Head of caudate nucleus (tissue), 42 donors: ENCODE measurements at regions not wholly inside any gene's neighbourhood (a gene's known extent, or its start where the extent isn't known, plus 50 kb on each side); places are given as distances from the start of the nearest gene placed in this dataset.
"Not testable (repeated sequence)": the region's sequence is repeated elsewhere in the genome, so short reads cannot be mapped to it uniquely, and the experiment has no call there.

Source experiments
- DNase-seq, 42 donors: peaks; one replicate each; pipeline versions ENCODE4 v3.0.0 to v3.0.0-alpha.2; 2020 to 2021; ENCODE audit warnings: mixed read lengths in 7 of 42
- intact Hi-C: fragments of 100-400 bp; cut with DNase I; formaldehyde crosslinking; loops from one replicate; pipeline ENCODE4 v1.15.0; 2022

DNA sequence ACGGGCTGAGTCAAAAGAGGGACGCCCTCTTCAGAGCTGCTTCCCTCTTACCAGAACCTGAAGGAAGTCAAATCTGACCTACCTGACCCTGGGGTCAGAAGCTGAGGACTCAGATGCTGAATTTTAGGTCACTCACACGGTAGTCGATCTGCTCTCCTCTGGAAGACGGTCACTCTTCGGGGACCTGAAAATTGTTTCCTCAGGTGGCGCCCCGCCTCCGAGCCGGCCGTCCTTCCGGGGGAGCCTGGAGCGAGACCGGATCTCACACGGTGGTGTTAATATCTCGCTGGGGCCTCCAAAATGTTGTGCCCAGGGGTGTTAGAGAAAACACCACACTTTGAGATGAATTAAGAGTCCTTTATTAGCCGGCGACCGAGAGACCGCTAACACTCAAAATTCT is 737.2 kb downstream of the SI start:
- DNase-seq: no peak
- intact Hi-C loops: no loop called here

GRCh38 chr3:164340273-164340672 is 738.0 kb downstream of the SI start:
- DNase-seq: no peak
- intact Hi-C loops: no loop called here

DNA sequence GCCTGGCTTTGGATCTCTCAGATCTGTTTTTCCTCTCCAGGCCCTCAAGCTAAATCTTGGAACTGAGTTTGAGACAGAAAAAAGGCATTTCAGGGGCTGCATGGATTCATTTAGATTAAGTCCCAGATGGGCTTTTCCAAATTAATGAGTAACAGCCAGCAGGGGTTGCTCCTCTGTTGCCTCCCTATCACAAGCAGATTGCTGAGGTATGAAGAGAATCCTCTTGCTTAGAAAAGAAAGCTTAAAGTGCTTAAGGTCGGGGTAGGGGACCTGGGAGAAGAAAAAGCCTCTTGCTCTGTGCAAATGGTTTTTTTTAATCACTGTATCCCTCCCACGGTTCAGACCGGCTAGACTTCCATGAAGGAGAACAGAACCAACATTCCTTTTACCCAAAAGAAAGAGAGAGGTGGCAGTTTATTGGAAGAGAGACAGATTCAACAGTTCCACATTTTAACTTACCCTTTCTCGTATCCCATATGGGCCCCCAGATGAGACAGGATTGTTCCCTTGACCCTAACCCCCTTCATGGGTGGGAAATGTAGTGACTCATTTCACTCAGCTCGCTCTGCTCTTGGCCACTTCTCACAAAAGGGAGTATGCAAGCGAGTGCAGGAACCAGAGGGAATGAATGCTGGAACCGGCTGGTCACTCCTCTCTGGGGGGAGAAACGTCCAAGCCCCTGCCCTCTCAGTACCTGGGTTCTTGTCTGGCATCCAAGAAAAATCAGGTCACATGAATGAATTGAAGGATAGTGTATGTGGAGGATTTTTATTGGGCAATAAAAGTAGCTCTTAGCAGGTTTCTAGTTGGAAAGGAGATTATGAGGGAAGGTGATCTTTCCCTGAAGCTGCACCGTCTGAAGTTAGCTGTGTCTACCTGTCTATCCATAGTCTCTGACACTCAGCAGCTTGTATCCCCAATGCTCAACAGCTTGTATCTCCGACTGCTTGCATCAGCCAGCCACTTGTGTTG is 745.2 kb downstream of the SI start:
- intact Hi-C loops: no loop called here
- no peak for DNase-seq

DNA sequence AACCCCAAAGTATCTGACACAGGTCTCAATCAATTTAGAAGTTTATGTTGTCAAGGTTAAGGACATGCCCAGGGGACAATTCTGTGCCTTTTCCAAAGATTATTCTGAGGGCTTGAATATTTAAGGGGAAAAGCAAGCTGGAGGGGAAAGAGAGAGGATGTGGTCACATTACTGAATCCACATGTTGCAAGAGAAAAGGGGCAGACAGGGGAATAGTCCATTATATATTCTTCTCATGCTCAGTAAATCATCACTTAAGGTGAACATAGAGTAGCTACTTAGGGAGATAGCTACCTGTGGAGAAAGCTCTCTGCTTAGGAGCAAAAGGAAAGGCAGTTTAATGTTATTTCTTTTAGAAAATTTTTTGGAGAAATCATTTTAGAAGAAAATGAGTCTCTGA is 751.6 kb downstream of the SI start:
- DNase-seq: no peak

GRCh38 chr3:164320962-164321361 is 757.3 kb downstream of the SI start:
- intact Hi-C loops: no loop called here
- DNase-seq: no peak

More for the DNA sequence above, 751.6 kb downstream of the SI start:
- intact Hi-C loops: no loop called here

GRCh38 chr3:164306042-164306441 is 772.3 kb downstream of the SI start:
- DNase-seq: no peak
- intact Hi-C loops: no loop called here

- DNase-seq: no peak
- intact Hi-C loops: no loop called here
Observed at GRCh38 chr3:164303894-164304293, 774.4 kb downstream of the SI start.

DNA sequence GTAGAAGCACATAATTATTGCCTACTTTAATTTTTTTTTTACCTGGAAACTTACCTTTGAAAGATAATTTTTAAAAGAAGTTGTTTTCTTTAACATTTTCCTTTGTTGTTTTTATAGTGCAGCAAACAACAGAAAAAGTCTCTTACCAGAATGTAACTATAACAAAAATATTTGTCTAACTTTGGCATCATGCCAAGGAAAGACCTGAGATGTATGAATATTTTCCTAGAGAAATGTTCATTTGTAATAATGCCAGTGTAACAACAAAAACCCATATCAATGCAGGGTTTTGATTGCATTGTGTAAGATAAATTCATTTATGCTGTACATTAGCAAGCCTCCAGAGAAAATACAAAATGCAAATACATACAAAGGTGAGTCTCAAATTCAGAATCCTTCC is 775.7 kb downstream of the SI start:
- DNase-seq: no peak
- intact Hi-C loops: no loop called here

- DNase-seq, intact Hi-C loops: not testable (repeated sequence)
Observed at GRCh38 chr3:164291486-164291885, 786.8 kb downstream of the SI start.

DNA sequence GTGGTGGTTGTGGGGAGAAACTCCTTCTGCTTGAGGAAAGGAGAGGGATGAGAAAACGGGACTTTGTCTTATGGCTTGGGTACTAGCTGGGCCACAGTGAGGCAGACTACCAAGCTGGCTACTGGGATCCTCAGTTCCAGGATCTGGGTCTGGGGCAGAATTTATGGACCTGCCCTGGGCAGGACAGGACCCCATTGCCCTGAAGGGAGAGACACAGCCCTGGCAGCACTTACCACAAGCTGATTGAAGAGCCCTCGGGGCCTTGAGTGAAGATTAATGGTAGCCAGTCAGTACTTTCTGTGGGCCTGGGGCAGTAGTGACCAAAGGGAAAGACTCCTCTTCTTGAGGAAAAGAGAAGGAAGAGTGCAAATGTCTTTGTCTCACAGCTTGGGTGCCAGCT is 799.7 kb downstream of the SI start:
- intact Hi-C loops: no loop called here
- no peak for DNase-seq

- intact Hi-C loops: no loop called here
Observed at GRCh38 chr3:164267053-164267452, 811.2 kb downstream of the SI start.

GRCh38 chr3:164250923-164251322 is 827.4 kb downstream of the SI start:
- DNase-seq: no peak
- intact Hi-C loops: no loop called here

More at GRCh38 chr3:164267053-164267452, 811.2 kb downstream of the SI start:
- DNase-seq: no peak

DNA sequence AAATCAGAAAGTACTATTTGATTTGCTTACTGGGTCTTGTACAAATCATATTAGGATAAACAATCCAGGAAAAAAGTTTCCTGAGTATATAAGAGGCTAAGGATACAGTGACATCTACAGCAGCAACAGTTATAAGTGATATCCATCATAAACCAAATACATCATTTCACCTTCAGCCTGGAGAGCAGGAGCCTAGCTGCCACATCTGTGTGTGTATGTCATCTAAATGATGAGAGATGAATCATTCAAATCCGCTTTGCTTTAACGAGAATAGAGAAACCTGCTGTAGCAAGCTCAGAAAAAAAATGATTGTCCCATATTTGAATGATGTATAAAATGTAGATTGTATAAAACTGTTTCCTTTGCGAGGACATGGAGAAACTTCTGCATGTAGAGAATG is 841.4 kb downstream of the SI start:
- DNase-seq: peak in 9 of 42 donors; percentile 2 to 33 (median 16)
- intact Hi-C loops: no loop called here

DNA sequence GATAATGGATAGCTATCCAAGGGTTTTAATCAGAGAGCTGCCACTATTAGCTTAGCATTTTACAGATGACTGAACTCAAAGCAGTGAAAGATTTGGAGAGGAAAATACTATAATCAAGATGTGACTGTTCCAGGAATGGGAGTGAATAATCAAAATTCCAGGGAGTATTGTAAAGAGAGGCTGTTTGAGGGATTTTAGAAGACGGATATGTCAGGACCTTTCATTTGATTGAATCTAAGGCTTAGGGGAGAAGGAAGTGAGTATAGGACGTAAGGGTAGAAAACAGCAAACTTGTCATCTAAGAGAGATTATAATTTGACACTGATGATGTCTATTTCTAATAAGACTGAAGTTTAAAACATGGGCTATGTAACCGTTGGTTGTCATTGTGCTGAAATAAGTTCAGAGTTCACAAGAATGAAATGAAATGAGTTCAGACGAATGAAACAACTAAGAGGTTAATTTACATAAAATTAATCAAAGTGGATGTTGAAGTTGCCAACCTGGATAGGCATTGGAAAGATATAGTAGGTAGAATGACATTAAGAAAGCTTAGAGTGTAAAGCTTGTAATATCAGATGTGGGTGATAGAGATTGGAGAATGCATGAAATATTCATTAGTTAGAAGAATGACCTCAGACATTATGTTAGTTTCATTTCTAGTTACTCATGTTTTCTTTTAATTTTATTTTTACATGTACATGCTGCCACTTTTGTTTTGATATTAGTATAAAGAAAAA is 842.8 kb downstream of the SI start:
- DNase-seq: no peak
- intact Hi-C loops: no loop called here

- no peak for DNase-seq
- intact Hi-C loops: no loop called here
Observed at GRCh38 chr3:164233951-164234350, 844.3 kb downstream of the SI start.

DNA sequence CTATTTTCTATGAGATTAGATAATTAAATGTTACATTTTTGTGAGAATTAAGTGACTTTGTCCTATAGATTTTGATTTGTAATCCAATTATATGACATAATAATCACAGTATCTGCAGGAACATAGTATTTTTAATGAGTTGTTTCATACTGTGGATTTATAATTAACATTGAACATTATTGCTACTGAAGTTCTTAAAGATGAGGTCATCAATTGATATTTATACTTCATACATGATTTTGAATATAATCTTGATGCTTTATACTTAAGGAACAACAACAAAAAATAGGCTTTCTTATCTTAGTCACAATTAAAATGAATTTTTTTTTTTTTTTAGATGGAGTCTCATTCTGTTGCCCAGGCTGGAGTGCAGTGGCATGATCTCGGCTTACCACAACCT is 846.6 kb downstream of the SI start:
- intact Hi-C loops: no loop called here
- DNase-seq: no peak

DNA sequence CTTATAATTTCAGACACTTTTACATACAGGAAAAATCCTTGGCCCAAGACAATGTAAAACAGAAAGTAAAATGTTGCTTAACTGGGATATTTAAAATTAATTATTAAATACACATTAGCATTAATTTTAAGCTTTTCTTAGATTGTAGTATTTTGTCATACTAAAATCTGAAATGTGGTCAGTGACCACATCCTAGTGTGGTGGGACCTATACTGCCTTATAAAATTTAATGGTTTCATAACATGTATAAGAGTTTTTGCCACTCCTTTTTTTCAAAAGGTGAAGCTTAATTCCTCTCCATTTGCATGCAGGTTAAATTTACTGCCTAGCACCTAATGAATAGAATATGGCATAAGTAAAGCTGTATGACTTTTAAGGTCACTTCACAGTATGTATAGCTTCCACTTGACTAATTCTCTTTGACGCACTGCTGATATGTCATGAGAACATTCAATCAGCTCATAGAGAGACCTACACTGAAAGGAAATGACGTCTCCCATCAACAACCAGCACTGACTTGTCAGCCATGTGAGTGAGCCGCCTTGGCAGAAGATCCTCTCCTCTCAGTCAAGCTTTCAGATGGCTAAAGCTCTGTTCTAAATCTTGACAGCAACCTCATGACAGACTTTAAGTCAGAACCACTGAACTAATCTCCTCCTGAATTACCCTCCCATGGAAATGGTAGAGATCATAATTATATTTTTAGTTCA is 847.8 kb downstream of the SI start:
- no peak for DNase-seq
- intact Hi-C loops: no loop called here

DNA sequence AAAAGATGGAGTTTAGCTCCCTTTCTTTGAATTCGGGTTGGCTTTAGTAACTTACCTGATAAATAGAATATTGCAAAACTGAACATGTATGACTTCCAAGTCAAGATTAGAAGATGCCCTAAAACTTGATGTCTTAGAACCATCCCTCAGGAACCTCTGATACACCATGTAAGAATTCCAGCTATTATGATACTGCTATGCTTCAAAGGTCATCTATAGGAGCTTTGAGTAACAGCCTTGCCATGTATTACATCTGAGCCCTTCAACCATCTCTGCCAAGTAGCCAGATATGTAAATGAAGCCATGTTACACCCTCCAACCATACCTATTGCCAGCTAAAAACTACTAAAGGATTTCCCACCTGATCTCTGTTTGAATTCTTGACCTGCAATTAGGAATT is 854.2 kb downstream of the SI start:
- no peak for DNase-seq
- intact Hi-C loops: no loop called here

DNA sequence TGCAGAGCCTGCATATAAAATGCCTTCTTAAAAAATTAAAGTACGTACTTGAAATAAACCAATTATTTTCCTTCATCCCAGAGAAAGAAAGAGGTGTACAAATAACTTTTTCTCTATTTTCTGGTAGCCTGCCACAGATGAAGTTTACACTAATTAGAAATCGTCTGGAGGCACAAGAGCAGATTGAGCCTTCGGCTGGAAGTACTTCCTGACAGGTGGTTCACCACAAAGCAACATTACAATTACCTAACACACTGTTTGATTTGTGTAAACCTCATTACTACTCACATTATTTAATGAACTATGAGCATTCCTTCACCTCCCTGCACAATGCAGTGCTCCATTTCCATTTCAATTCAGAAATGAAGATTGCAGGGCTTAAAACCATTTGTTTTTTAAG is 856.1 kb downstream of the SI start:
- intact Hi-C loops: no loop called here

DNA sequence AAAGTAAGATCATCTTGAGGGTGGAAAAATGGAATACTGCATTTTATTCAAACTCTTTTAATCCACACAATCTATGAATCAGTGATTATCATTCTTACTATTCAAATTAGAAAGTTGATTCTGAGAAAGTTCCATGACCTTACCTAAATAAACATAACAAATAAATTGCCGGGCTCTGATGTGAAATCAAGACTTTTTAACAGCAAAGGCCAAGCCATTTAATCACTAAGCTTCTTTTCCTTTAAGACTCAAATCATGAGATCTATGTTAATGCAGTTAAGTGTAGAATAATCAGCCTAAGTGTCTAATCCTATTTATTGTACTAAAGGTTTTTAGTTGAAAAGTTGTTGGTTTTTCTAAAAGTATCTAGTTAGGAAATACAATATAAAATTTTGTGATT is 857.0 kb downstream of the SI start:
- no peak for DNase-seq
- intact Hi-C loops: no loop called here

More for the DNA sequence above, 856.1 kb downstream of the SI start:
- DNase-seq: no peak
